Fibroblast of skin of left biceps (primary cell): ENCODE measurements at regions not wholly inside any gene's neighbourhood (a gene's known extent, or its start where the extent isn't known, plus 50 kb on each side); places are given as distances from the start of the nearest gene placed in this dataset.
"Not testable (repeated sequence)": the region's sequence is repeated elsewhere in the genome, so short reads cannot be mapped to it uniquely, and the experiment has no call there.

ENCODE experiments used
- DNase-seq, 2 experiments: peaks; one replicate each; pipeline ENCODE4 v3.0.0-alpha.2; 2013; ENCODE audit warnings: low read depth in 2 of 2

GRCh38 chr9:107810461-107810961, 320.9 kb upstream of the KLF4 start:
- no peak for DNase-seq

- peak in 1 of 2 experiments; percentile 14 for DNase-seq
Observed at GRCh38 chr9:107809871-107810460, 320.4 kb upstream of the KLF4 start.

DNA sequence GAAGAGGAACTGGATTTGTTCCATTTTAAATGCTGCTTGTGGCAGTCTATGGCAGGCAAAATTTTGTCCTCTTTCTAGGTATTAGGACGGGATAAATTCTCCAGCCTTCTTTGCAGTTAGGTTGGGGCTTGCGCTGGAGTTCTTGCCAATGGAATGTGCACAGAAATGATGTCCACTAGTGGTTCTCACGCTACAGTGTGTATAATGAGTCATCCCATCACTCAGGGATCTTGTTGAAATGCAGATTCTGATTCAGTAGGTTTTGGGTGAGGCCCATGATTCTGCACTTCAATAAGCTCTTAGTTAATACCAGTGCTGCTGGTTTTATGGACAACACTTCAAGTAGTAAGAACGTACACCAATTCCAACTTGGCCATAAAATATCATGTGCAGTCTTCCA, 317.6 kb upstream of the KLF4 start:
- no peak for DNase-seq

DNA sequence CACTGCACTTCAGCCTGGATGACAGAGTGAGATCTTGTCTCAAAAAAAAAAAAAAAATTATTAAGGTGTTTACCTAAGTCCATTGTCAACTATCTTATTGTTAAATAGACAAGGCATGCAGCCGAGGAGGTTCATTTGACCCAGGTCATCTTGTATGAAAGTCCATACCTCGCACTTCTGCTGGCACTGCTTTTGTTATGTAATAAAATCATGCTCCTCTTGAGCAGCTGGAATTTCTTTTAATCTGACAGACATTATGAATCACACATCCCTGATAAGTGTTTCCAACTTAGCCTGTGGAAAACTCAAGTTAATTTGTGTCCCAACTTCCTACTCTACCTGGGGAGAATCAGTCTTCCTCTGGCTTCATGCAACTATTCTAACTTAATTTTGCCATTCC, 315.6 kb upstream of the KLF4 start:
- DNase-seq, result no peak

GRCh38 chr9:107794259-107794658, 304.7 kb upstream of the KLF4 start:
- no peak for DNase-seq

- no peak for DNase-seq
Observed at GRCh38 chr9:107793541-107793940, 304.0 kb upstream of the KLF4 start.

- no peak for DNase-seq
Observed at GRCh38 chr9:107792596-107792995, 303.0 kb upstream of the KLF4 start.

- no peak for DNase-seq
Observed at GRCh38 chr9:107792006-107792405, 302.4 kb upstream of the KLF4 start.

DNA sequence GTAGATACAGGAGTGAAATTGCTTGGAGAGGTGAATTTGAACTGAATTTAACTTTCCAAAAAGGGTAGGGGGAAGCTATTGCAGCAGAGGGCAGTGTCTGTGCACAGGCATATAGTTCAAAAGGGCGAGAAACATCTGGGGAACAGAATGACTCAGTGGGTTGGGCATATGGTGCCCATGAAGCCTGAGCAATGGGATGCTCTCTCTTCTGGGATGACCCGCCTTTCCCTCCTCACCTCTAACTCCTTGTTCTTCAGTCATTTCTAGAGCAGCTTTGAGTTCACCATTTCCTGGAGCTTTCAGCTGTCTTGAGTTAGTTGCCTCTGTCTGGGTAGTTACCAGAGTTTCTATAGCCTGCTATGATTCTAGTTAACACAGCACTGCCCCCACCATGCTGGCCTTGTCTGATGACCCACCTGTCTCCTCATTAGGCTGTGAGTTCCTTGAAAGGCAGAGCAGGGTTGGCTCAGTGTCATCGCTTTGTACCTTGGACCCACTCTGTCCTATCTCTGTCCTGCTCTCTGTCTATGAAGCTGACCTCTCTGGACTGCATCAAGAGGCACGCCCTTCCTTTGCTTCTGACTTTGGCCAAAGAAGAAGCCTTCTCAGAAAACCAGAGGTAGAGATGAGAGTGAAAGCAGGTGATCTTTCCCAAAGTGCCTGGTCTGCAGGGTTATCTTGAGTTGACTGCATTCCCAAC, 299.6 kb upstream of the KLF4 start:
- no peak for DNase-seq

DNA sequence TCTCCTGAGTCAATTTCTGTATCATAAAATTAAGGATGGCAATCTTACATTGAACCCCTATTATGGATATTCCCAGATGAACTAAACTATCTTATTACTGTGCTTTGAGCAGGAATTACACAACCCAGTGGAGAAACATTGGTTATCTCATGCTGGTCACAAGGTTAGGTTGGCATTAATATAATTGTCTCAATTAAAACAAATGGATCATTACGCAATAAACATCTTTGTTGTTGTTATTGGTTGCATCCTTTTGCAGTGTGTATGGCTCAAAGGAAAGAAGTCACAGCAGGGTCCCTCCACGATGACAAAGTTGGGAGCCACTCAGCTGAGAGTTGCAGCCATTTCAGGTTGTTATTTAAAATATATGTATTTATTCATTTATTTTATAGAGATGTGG, 297.0 kb upstream of the KLF4 start:
- no peak for DNase-seq

DNA sequence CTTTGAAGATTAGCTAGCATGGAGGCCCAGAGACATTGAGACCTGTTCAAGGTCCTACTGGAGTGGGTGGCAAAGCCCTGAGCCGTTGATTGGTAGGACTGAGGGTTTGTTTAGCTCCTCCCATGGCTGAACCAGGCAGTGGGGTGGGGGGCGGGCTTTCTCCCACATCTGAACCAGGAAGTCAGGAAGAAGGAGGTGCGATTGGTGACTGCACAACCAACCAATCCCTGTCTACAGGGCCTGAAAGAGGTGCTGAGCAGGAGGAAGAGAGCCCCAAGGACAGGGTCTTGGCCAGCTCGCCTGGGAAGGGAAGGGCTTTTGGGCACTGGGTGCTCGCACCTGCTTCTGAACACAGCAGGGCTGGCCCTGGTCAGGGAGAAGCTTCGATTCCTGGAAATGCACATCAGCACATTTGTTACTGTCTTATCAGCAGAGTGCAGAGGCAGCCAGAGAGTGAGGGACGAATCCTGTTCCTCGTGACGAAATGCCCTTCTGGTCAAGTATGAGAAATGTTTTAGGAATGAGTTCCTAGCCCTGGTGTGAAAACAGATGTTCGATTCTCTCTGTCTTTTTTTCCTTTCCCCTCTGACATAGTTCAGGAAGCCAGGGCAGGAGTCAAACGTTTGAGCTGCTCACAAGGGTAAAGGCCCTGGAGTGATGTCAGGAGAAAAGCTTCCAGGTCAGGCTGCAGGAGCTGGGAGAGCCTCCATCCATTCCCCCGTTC, 294.8 kb upstream of the KLF4 start:
- DNase-seq, result peak; percentile 30 to 40

GRCh38 chr9:107782789-107783188, 293.2 kb upstream of the KLF4 start:
- DNase-seq, result no peak

DNA sequence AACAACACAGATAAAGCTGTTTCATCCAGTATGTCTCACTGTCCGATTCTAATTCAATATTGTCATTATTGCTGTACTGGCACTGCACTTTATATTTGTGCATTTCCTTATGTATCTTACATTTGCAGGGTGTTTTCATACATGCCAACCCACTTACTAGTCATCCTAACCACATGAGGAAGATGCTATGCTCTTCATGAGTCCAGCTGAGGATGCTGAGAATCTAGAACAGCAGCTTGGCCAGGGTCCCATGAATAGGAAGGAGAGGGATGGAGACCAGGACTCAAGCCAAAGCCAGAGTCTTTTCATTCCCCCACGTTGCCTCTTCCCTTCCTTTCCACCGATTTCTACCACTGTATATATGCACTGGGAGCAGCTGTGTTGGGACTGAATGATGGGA, 292.8 kb upstream of the KLF4 start:
- DNase-seq, result peak; percentile 55 to 56

DNA sequence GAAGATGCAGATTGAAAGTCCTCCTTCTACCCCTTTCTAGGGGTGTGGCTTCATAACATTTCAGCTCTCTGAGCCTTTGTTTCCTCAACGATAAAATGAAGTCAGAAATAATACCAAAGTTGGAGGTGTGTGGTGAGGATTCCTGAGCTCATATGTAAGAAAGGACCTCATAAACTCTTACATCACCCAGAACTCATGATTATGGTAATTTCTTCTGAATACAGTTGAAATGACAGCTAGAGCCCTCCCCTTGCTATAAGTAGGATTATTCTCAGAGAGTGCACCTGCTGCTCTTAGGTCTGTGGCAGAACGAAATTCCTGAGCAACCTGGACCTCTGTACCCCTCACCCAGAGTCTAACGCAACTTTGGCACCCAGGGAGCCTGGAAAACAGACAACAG, 291.4 kb upstream of the KLF4 start:
- DNase-seq, result no peak

DNA sequence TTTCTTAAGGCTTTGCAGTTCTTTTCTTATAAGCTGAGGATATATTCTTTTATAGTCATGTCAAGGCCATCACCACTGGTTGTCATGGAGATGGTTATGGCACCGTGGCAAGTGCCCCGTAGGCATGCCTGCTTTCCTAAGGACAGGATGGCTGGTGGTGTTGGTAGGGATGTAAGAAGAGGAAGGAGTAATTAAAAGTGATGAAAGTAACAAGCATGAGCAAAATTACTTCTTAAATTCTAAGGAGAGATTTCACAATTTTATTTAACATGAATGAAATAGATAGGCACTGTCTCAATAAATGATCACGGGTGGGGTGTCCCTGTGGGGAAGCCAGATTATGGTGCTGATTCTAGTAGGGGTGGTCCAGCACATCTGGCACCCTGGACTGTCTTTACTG, 290.2 kb upstream of the KLF4 start:
- no peak for DNase-seq

DNA sequence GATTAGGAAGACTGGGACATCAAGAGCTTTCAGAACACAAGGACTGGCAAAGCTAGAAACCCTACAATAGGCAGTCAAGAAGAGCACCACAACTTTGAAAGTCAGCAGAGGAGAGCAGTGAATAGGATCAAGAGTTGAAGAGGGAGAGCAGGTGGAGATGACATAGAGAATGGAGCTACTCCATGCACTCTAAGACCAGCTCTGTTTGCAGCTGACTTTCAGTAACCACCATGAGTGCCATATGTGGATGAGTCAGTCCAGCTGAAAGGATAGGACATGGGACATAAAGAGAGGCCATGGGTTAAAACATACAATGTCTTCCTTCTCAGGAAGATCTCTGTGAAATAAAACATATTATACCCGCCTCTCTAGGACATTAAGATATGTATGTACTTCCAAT, 289.1 kb upstream of the KLF4 start:
- no peak for DNase-seq

GRCh38 chr9:107774099-107774498, 284.5 kb upstream of the KLF4 start:
- DNase-seq, result not testable (repeated sequence)

- DNase-seq, result no peak
Observed at GRCh38 chr9:107772988-107773387, 283.4 kb upstream of the KLF4 start.

DNA sequence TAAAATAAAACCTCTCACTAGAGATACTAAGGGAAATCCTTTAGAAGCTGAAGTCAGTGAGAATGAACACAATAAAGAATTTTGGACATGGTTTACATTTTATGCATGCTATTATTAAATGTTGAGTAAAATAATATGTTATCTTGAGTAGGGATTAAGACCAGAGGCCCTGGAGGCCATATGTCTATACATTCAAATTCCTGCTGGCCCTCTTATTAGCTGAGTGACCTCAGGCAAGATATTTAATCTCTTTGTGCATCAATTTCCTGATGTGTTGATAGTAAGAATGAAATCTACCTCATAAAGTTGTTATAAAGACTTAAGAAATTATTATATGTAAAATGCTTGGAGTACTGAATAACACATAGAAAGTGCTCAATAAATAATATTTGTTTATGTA, 281.1 kb upstream of the KLF4 start:
- no peak for DNase-seq

GRCh38 chr9:107768224-107768623, 278.7 kb upstream of the KLF4 start:
- DNase-seq, result no peak

GRCh38 chr9:107767711-107768110, 278.1 kb upstream of the KLF4 start:
- DNase-seq, result no peak

GRCh38 chr9:107763469-107763868, 273.9 kb upstream of the KLF4 start:
- DNase-seq, result not testable (repeated sequence)

GRCh38 chr9:107761307-107761706, 271.7 kb upstream of the KLF4 start:
- DNase-seq, result no peak
